ENCODE measurements at regions not wholly inside any gene's neighbourhood (a gene's known extent, or its start where the extent isn't known, plus 50 kb on each side); places are given as distances from the start of the nearest gene placed in this dataset.

- no peak for TF ChIP-seq CTCF (conservative IDR thresholded peaks at IDR 0.05; ENCODE audit: low read length)
- no peak for TF ChIP-seq EZH2phosphoT487 (IDR thresholded peaks at IDR 0.05; ENCODE audit: borderline replicate concordance, low read depth, low read length)
Measured at GRCh38 chr3:134080761-134081160, 51.0 kb upstream of the SLCO2A1 start.

Data from OCI-LY7 (cell line).